H1 (cell line): ENCODE measurements at regions not wholly inside any gene's neighbourhood (a gene's known extent, or its start where the extent isn't known, plus 50 kb on each side); places are given as distances from the start of the nearest gene placed in this dataset.

ENCODE experiments used
- CTCF ChIA-PET: fragments of 300-600 bp; sonication (Branson Sonifier 250); formaldehyde crosslinking; loops from one replicate; lab custom pipeline; 2021; ENCODE audit not compliant: partially characterized antibody; lab: Charles Lee
- POLR2A ChIA-PET: fragments of 300-600 bp; sonication (Branson Sonifier 250); formaldehyde crosslinking; loops from one replicate; lab custom pipeline; 2021; ENCODE audit warnings: inconsistent platforms; ENCODE audit not compliant: partially characterized antibody; lab: Charles Lee
- DNase-seq, 2 experiments: peaks; one replicate each; pipeline versions ENCODE4 v3.0.0 to v3.0.0-alpha.2; 2010 to 2022; ENCODE audit warnings: low spot score in 2 of 2, low read depth in 1 of 2, mixed read lengths in 1 of 2
- FAIRE-seq: peaks from 2 replicates; lab custom pipeline; 2011; peaks lifted over from hg19 to GRCh38; lab: Jason Lieb, UNC
- H2AFZ ChIP-seq: 2 replicates; pipeline ENCODE4 v1.8.1; 2012; ENCODE audit warnings: low read length, inconsistent platforms
- H2AK5ac ChIP-seq: 2 replicates; pipeline ENCODE4 v1.6.1; 2013; ENCODE audit warnings: low read depth, low read length
- H2BK120ac ChIP-seq: replicated peaks from 2 replicates; pipeline ENCODE3; 2013; ENCODE audit warnings: low read depth, low read length, inconsistent platforms
- H2BK12ac ChIP-seq: 2 replicates; pipeline ENCODE4 v1.6.1; 2013; ENCODE audit warnings: low read depth, low read length
- H2BK15ac ChIP-seq: 2 replicates; pipeline ENCODE4 v1.6.1; 2013; ENCODE audit warnings: low read length
- H2BK20ac ChIP-seq: 2 replicates; pipeline ENCODE4 v1.6.1; 2013; ENCODE audit warnings: low read length
- H2BK5ac ChIP-seq: 2 replicates; pipeline ENCODE4 v1.6.1; 2013; ENCODE audit warnings: low read depth, low read length
- H3K14ac ChIP-seq: 2 replicates; pipeline ENCODE4 v1.6.1; 2013; ENCODE audit warnings: inconsistent platforms; ENCODE audit not compliant: insufficient read length
- H3K18ac ChIP-seq: 2 replicates; pipeline ENCODE4 v1.6.1; 2013; ENCODE audit warnings: low read length; ENCODE audit errors: extremely low read depth
- H3K23ac ChIP-seq: 2 replicates; pipeline ENCODE4 v1.6.1; 2013; ENCODE audit warnings: inconsistent platforms; ENCODE audit not compliant: insufficient read length
- H3K23me2 ChIP-seq: 2 replicates; pipeline ENCODE4 v1.6.1; 2013; ENCODE audit warnings: low read depth, low read length
- H3K27ac ChIP-seq: 2 replicates; pipeline ENCODE4 v1.6.1; 2011; ENCODE audit warnings: low read depth, low read length, inconsistent platforms
- H3K27me3 ChIP-seq, 4 experiments: replicated peaks in 1 of 4; 1 replicate in 1 of 4; 2 replicates in 3 of 4; pipeline versions ENCODE4 v1.6.1 to v1.8.1; 2011 to 2013; ENCODE audit warnings: low read length in 3 of 4, mild to moderate bottlenecking in 3 of 4, inconsistent platforms in 2 of 4, mixed read lengths in 2 of 4, moderate library complexity in 1 of 4; ENCODE audit not compliant: control insufficient read depth in 3 of 4, insufficient read depth in 3 of 4; ENCODE audit errors: extremely low read depth in 1 of 4
- H3K36me3 ChIP-seq, 4 experiments: 2 replicates each; pipeline versions ENCODE4 v1.6.1 to v1.8.1; 2011 to 2013; ENCODE audit warnings: mild to moderate bottlenecking in 4 of 4, low read length in 3 of 4, moderate library complexity in 2 of 4, control low read depth in 1 of 4, inconsistent platforms in 1 of 4; ENCODE audit not compliant: insufficient read depth in 4 of 4, control insufficient read depth in 2 of 4
- H3K4ac ChIP-seq: replicated peaks from 2 replicates; pipeline ENCODE3; 2013; ENCODE audit warnings: low read length, low read depth, mixed read lengths, inconsistent platforms; ENCODE audit not compliant: insufficient read length
- H3K4me1 ChIP-seq, 4 experiments: replicated peaks in 1 of 4; 1 replicate in 1 of 4; 2 replicates in 3 of 4; pipeline versions ENCODE4 v1.6.1 to v1.8.1; 2011 to 2013; ENCODE audit warnings: low read length in 3 of 4, inconsistent platforms in 2 of 4, mixed read lengths in 1 of 4; ENCODE audit not compliant: insufficient read depth in 4 of 4, control insufficient read depth in 3 of 4
- H3K4me2 ChIP-seq, 2 experiments: 2 replicates each; pipeline versions ENCODE4 v1.6.1 to v1.8.1; 2011 to 2013; ENCODE audit warnings: low read depth in 2 of 2, low read length in 2 of 2, control low read depth in 1 of 2, inconsistent platforms in 1 of 2, mild to moderate bottlenecking in 1 of 2; ENCODE audit not compliant: insufficient read depth in 1 of 2
- H3K4me3 ChIP-seq, 4 experiments: fragments of 200-600, 300-600 bp in 1 of 4; sonication (generic), shearing (Covaris generic), sonication (Bioruptor Twin) in 1 of 4; 2 replicates each; pipeline versions ENCODE4 v1.5.1 to v1.8.1; 2011 to 2016; ENCODE audit warnings: low read length in 4 of 4, low read depth in 3 of 4, control low read depth in 2 of 4, inconsistent platforms in 2 of 4, mild to moderate bottlenecking in 2 of 4, mixed read lengths in 1 of 4, moderate library complexity in 1 of 4; ENCODE audit not compliant: insufficient read depth in 2 of 4; ENCODE audit errors: extremely low read depth in 1 of 4
- H3K56ac ChIP-seq: replicated peaks from 2 replicates; pipeline ENCODE3; 2013; ENCODE audit warnings: low read depth, mild to moderate bottlenecking, mixed read lengths, low read length, inconsistent platforms; ENCODE audit not compliant: insufficient read length
- H3K79me1 ChIP-seq: 2 replicates; pipeline ENCODE4 v1.6.1; 2013; ENCODE audit warnings: low read depth, low read length, control low read depth
- H3K79me2 ChIP-seq, 2 experiments: 2 replicates each; pipeline versions ENCODE4 v1.6.1 to v1.8.1; 2012 to 2013; ENCODE audit warnings: low read length in 2 of 2, mild to moderate bottlenecking in 2 of 2, inconsistent platforms in 1 of 2; ENCODE audit not compliant: insufficient read depth in 2 of 2, control insufficient read depth in 1 of 2
- H3K9ac ChIP-seq, 4 experiments: replicated peaks in 1 of 4; 1 replicate in 1 of 4; 2 replicates in 3 of 4; pipeline versions ENCODE4 v1.6.1 to v1.8.1; 2011 to 2013; ENCODE audit warnings: low read depth in 3 of 4, low read length in 3 of 4, control low read depth in 2 of 4, mild to moderate bottlenecking in 2 of 4, moderate library complexity in 2 of 4, inconsistent platforms in 1 of 4; ENCODE audit errors: extremely low read depth in 1 of 4
- H3K9me3 ChIP-seq, 2 experiments: 2 replicates each; pipeline versions ENCODE4 v1.6.1 to v1.8.1; 2012 to 2013; ENCODE audit warnings: mild to moderate bottlenecking in 2 of 2, moderate library complexity in 2 of 2, control low read depth in 1 of 2, inconsistent platforms in 1 of 2, low read depth in 1 of 2, low read length in 1 of 2, mixed read lengths in 1 of 2; ENCODE audit not compliant: insufficient read depth in 2 of 2
- H4K20me1 ChIP-seq, 2 experiments: replicated peaks in 1 of 2; 2 replicates each; pipeline versions ENCODE3 to v1.8.1; 2011 to 2013; ENCODE audit warnings: inconsistent platforms in 2 of 2, low read length in 2 of 2, mild to moderate bottlenecking in 1 of 2; ENCODE audit not compliant: insufficient read depth in 2 of 2, control insufficient read depth in 1 of 2
- H4K5ac ChIP-seq: 2 replicates; pipeline ENCODE4 v1.6.1; 2013; ENCODE audit warnings: low read length, low read depth, mixed read lengths, inconsistent platforms; ENCODE audit not compliant: insufficient read length
- H4K8ac ChIP-seq: 2 replicates; pipeline ENCODE4 v1.8.0; 2013; ENCODE audit warnings: mild to moderate bottlenecking, moderate library complexity, low read length, inconsistent platforms; ENCODE audit not compliant: insufficient read depth; ENCODE audit errors: extremely low read depth
- H4K91ac ChIP-seq: replicated peaks from 2 replicates; pipeline ENCODE3; 2013; ENCODE audit warnings: low read length, mixed read lengths, inconsistent platforms; ENCODE audit not compliant: insufficient read length
- BACH1 ChIP-seq: IDR thresholded peaks from 2 replicates; pipeline ENCODE4 v1.6.1; 2012; ENCODE audit warnings: low read length, improper control_type of control experiment
- BCL11A ChIP-seq, 2 experiments: IDR thresholded peaks; one replicate each; pipeline ENCODE4 v1.6.1; 2011; ENCODE audit warnings: low read depth in 2 of 2, low read length in 2 of 2, mild to moderate bottlenecking in 2 of 2
- BRCA1 ChIP-seq: IDR thresholded peaks from 2 replicates; pipeline ENCODE4 v1.6.1; 2012; ENCODE audit warnings: low read depth, low read length, improper control_type of control experiment
- CEBPB ChIP-seq: IDR thresholded peaks from 2 replicates; pipeline ENCODE4 v1.6.1; 2012; ENCODE audit warnings: low read depth, low read length
- CHD1 ChIP-seq: IDR thresholded peaks from 2 replicates; pipeline ENCODE4 v1.6.1; 2012; ENCODE audit warnings: low read depth, low read length, improper control_type of control experiment
- CREB1 ChIP-seq: IDR thresholded peaks from 2 replicates; pipeline ENCODE4 v1.6.1; 2012; ENCODE audit warnings: inconsistent platforms
- KDM4A ChIP-seq: IDR thresholded peaks from one replicate; pipeline ENCODE4 v1.7.1; 2012; ENCODE audit warnings: low read depth, mild to moderate bottlenecking, moderate library complexity, low read length, inconsistent platforms; ENCODE audit not compliant: severe bottlenecking
- NANOG ChIP-seq: IDR thresholded peaks from 2 replicates; pipeline ENCODE4 v1.6.1; 2011; ENCODE audit warnings: low read length, low read depth, mild to moderate bottlenecking, inconsistent platforms; ENCODE audit not compliant: insufficient read depth, poor library complexity, severe bottlenecking
- POLR2A ChIP-seq, 2 experiments: IDR thresholded peaks; 1 replicate in 1 of 2; 2 replicates in 1 of 2; pipeline ENCODE4 v1.6.1; 2011; ENCODE audit warnings: low read depth in 2 of 2, low read length in 2 of 2, mild to moderate bottlenecking in 2 of 2; ENCODE audit errors: control extremely low read depth in 1 of 2
- RAD21 ChIP-seq, 2 experiments: IDR thresholded peaks in 1 of 2; conservative IDR thresholded peaks in 1 of 2; 2 replicates each; pipeline ENCODE4 v1.6.1; 2011; ENCODE audit warnings: low read depth in 2 of 2, low read length in 2 of 2, improper control_type of control experiment in 1 of 2, inconsistent platforms in 1 of 2, mild to moderate bottlenecking in 1 of 2, moderate library complexity in 1 of 2
- RNF2 ChIP-seq: fragments of 200-900, 300-1000 bp; sonication (generic); IDR thresholded peaks from 2 replicates; pipeline ENCODE4 v1.7.1; 2016; ENCODE audit warnings: borderline replicate concordance, low read depth, mild to moderate bottlenecking, antibody characterized with exemption, low read length; ENCODE audit not compliant: poor library complexity, severe bottlenecking; ENCODE audit errors: missing control alignments
- SAP30 ChIP-seq: fragments of 300-600 bp; sonication (generic); IDR thresholded peaks from 2 replicates; pipeline ENCODE4 v1.7.1; 2012; ENCODE audit warnings: low read length, moderate library complexity, mild to moderate bottlenecking, inconsistent platforms; ENCODE audit not compliant: insufficient read depth, insufficient replicate concordance
- SP4 ChIP-seq: IDR thresholded peaks from 2 replicates; pipeline ENCODE4 v1.6.1; 2012; ENCODE audit warnings: low read length, inconsistent platforms
- TAF7 ChIP-seq: optimal IDR thresholded peaks from 2 replicates; pipeline ENCODE3; 2011; ENCODE audit warnings: low read depth, mild to moderate bottlenecking, inconsistent platforms, low read length, moderate library complexity, borderline replicate concordance
- YY1 ChIP-seq: IDR thresholded peaks from 2 replicates; pipeline ENCODE4 v1.6.1; 2011; ENCODE audit warnings: low read depth, mild to moderate bottlenecking, low read length
- whole genome bisulfite sequencing, 2 experiments: shearing (Covaris generic) in 1 of 2; methylation state at CpG; one replicate each; pipeline versions ENCODE4 v1.1.6 to v1.1.7; 2013 to 2015; ENCODE audit warnings: low lambda C conversion rate in 2 of 2, mixed read lengths in 2 of 2, inconsistent platforms in 1 of 2, low coverage in 1 of 2, missing lambda C conversion rate in 1 of 2; ENCODE audit not compliant: insufficient replicate concordance in 2 of 2, insufficient coverage in 1 of 2, insufficient read length in 1 of 2; ENCODE audit errors: extremely low coverage in 1 of 2, missing lambda C conversion rate in 1 of 2; 5-methylcytosine and 5-hydroxymethylcytosine counted together

- Histone ChIP-seq H2BK5ac (no peak overlapping the region), H2BK20ac (no peak overlapping the region), H2BK12ac (no peak overlapping the region), H4K91ac (no peak overlapping the region), H3K23ac (no peak overlapping the region), H3K18ac (no peak overlapping the region), H2BK120ac (no peak overlapping the region), H3K27me3 (peaks cover 0 to 2% (median 0%) of the 10 kb centered on the region in 4 experiments; a peak in 3 of 7 replicates), H3K14ac (no peak overlapping the region), H2AK5ac (no peak overlapping the region), H3K23me2 (0 out of 2 replicates have a peak, but pooled peaks cover 2% of the 10 kb centered on the region), H2BK15ac (no peak overlapping the region), H3K4me2 (no peak overlapping the region), H3K79me2 (no peaks in the 10 kb centered on the region), H3K9me3 (no peaks in the 10 kb centered on the region), H3K9ac (no peak overlapping the region), H4K8ac (no peak overlapping the region), H3K36me3 (no peaks in the 10 kb centered on the region), H4K5ac (no peak overlapping the region), H4K20me1 (peaks cover 0 to 2% of the 10 kb centered on the region in 2 experiments), H3K79me1 (no peaks in the 10 kb centered on the region), H3K4me1 (peaks cover 0 to 10% (median 1%) of the 10 kb centered on the region in 4 experiments; a peak in 5 of 7 replicates), H3K4me3 (no peak overlapping the region), H2AFZ (no peak overlapping the region), H3K27ac (no peak overlapping the region), H3K56ac (no peak overlapping the region), H3K4ac (no peak overlapping the region)
- ChIA-PET CTCF (interaction anchor here (1.8 kb wide), 1 partner anchor 113 kb away, joined by 4 read pairs; no protein-coding TSS in a partner anchor), POLR2A (no interaction called here)
- DNase-seq (no peak), FAIRE-seq (no peak)
- 80% methylated on average over 4 of the region's 4 CpGs; no CpG with 5 or more reads in 1 of the 2 experiments for whole genome bisulfite sequencing, 2 experiments
- TF ChIP-seq CHD1 (no peak), KDM4A (no peak), BACH1 (no peak), BRCA1 (no peak), SP4 (no peak), BCL11A (IDR thresholded peaks at IDR 0.05; ENCODE audit: low read depth in 2 of 2, low read length in 2 of 2) (no peak), CREB1 (no peak), RAD21 (IDR thresholded peaks at IDR 0.05 in 1 of 2, conservative IDR thresholded peaks at IDR 0.05 in 1 of 2; ENCODE audit: low read depth in 2 of 2, low read length in 2 of 2) (no peak), RNF2 (no peak), TAF7 (no peak), POLR2A (IDR thresholded peaks at IDR 0.05; ENCODE audit: control extremely low read depth in 1 of 2, low read depth in 2 of 2, low read length in 2 of 2) (no peak), YY1 (no peak), SAP30 (no peak), CEBPB (no peak), NANOG (no peak)
These were observed 131.7 kb downstream of the PXDC1 start for GRCh38 chr6:3619800-3620199.
